HEK293T (cell line): ENCODE measurements at regions not wholly inside any gene's neighbourhood (a gene's known extent, or its start where the extent isn't known, plus 50 kb on each side); places are given as distances from the start of the nearest gene placed in this dataset.

Experiments used
- ARNT ChIP-seq: fragments of 450-650 bp; IDR thresholded peaks from 2 replicates; pipeline ENCODE4 v1.6.1; 2017; ENCODE audit warnings: mild to moderate bottlenecking
- BHLHE40 ChIP-seq: fragments of 450-650 bp; IDR thresholded peaks from 2 replicates; pipeline ENCODE4 v1.6.1; 2016; ENCODE audit warnings: mild to moderate bottlenecking, moderate library complexity, borderline replicate concordance
- ELF4 ChIP-seq: fragments of 450-650 bp; IDR thresholded peaks from 2 replicates; pipeline ENCODE4 v1.6.1; 2017; ENCODE audit warnings: antibody characterized with exemption
- FOXA1 ChIP-seq: fragments of 450-650 bp; IDR thresholded peaks from 2 replicates; pipeline ENCODE4 v1.6.1; 2016; ENCODE audit warnings: mild to moderate bottlenecking
- FOXK2 ChIP-seq: fragments of 450-650 bp; IDR thresholded peaks from 2 replicates; pipeline ENCODE4 v1.6.1; 2016; ENCODE audit warnings: mild to moderate bottlenecking
- FOXM1 ChIP-seq: fragments of 450-650 bp; IDR thresholded peaks from 2 replicates; pipeline ENCODE4 v1.6.1; 2017; ENCODE audit warnings: mild to moderate bottlenecking, borderline replicate concordance
- HDGF ChIP-seq: fragments of 450-650 bp; IDR thresholded peaks from 2 replicates; pipeline ENCODE4 v1.6.1; 2017; ENCODE audit warnings: antibody characterized with exemption, borderline replicate concordance
- LEF1 ChIP-seq: fragments of 450-650 bp; IDR thresholded peaks from 2 replicates; pipeline ENCODE4 v1.6.1; 2017; ENCODE audit warnings: mild to moderate bottlenecking, borderline replicate concordance
- NFRKB ChIP-seq: fragments of 450-650 bp; IDR thresholded peaks from 2 replicates; pipeline ENCODE4 v1.6.1; 2016; ENCODE audit warnings: mild to moderate bottlenecking, moderate library complexity
- SP1 ChIP-seq: fragments of 450-650 bp; IDR thresholded peaks from 2 replicates; pipeline ENCODE4 v1.6.1; 2017
- SUZ12 ChIP-seq: fragments of 450-650 bp; IDR thresholded peaks from 2 replicates; pipeline ENCODE4 v1.6.1; 2016; ENCODE audit warnings: mild to moderate bottlenecking
- TARDBP ChIP-seq: fragments of 450-650 bp; IDR thresholded peaks from 2 replicates; pipeline ENCODE4 v1.6.1; 2016
- ZNF384 ChIP-seq: fragments of 450-650 bp; IDR thresholded peaks from 2 replicates; pipeline ENCODE4 v1.6.1; 2016
- TF ChIP-seq, protein P1 (sequence below): fragments of 450-650 bp; IDR thresholded peaks from 2 replicates; pipeline ENCODE4 v1.6.1; 2016

- TF ChIP-seq, protein P1, sequence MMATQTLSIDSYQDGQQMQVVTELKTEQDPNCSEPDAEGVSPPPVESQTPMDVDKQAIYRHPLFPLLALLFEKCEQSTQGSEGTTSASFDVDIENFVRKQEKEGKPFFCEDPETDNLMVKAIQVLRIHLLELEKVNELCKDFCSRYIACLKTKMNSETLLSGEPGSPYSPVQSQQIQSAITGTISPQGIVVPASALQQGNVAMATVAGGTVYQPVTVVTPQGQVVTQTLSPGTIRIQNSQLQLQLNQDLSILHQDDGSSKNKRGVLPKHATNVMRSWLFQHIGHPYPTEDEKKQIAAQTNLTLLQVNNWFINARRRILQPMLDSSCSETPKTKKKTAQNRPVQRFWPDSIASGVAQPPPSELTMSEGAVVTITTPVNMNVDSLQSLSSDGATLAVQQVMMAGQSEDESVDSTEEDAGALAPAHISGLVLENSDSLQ = no peak
- no peak for TF ChIP-seq SUZ12
- no peak for TF ChIP-seq BHLHE40
- no peak for TF ChIP-seq NFRKB
- TF ChIP-seq FOXM1 = no peak
- no peak for TF ChIP-seq LEF1
- TF ChIP-seq SP1 = no peak
- no peak for TF ChIP-seq TARDBP
- no peak for TF ChIP-seq ARNT
- no peak for TF ChIP-seq ZNF384
- TF ChIP-seq HDGF = no peak
- no peak for TF ChIP-seq FOXK2
- no peak for TF ChIP-seq ELF4
- TF ChIP-seq FOXA1 = no peak
These were observed 61.2 kb upstream of the STXBP6 start for GRCh38 chr14:25111061-25111601.
